ENCODE measurements at regions not wholly inside any gene's neighbourhood (a gene's known extent, or its start where the extent isn't known, plus 50 kb on each side); places are given as distances from the start of the nearest gene placed in this dataset.
A peak's percentile ranks its signal among the peaks of the same experiment; 100 is the strongest.
"Not testable (repeated sequence)": the region's sequence is repeated elsewhere in the genome, so short reads cannot be mapped to it uniquely, and the experiment has no call there.

DNA sequence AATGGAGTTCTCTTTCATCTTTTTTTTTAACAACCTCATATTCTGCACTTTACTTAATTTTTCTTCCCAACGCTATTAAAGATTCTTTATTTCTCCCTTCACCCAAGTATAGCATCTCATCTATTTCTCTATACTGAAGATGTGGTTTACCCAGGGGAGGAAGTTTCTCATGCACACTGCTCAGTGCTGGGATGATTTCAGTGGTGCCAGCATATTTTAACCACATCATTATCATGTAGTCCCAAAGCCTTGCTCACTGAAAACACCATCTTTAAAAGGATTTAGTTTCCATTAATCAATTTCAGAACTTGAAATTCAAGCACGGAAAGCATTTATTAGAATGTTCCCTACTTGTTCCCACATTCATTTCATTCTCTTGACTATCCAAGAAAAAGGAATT, 725.7 kb downstream of the USP25 start:
- DNase-seq (ENCODE audit: low read depth) = no peak
- TF ChIP-seq, protein P1, sequence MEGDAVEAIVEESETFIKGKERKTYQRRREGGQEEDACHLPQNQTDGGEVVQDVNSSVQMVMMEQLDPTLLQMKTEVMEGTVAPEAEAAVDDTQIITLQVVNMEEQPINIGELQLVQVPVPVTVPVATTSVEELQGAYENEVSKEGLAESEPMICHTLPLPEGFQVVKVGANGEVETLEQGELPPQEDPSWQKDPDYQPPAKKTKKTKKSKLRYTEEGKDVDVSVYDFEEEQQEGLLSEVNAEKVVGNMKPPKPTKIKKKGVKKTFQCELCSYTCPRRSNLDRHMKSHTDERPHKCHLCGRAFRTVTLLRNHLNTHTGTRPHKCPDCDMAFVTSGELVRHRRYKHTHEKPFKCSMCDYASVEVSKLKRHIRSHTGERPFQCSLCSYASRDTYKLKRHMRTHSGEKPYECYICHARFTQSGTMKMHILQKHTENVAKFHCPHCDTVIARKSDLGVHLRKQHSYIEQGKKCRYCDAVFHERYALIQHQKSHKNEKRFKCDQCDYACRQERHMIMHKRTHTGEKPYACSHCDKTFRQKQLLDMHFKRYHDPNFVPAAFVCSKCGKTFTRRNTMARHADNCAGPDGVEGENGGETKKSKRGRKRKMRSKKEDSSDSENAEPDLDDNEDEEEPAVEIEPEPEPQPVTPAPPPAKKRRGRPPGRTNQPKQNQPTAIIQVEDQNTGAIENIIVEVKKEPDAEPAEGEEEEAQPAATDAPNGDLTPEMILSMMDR (IDR thresholded peaks at IDR 0.05; ENCODE audit: low read length, missing control alignments) = no peak
- H3K4me3 ChIP-seq (replicated peaks; ENCODE audit: low read depth, low read length) = no peak overlapping the region

GRCh38 chr21:16455978-16456377, 726.2 kb downstream of the USP25 start:
- TF ChIP-seq, protein P1 (IDR thresholded peaks at IDR 0.05; ENCODE audit: low read length, missing control alignments) = no peak
- H3K4me3 ChIP-seq (replicated peaks; ENCODE audit: low read depth, low read length) = no peak overlapping the region
- no peak for DNase-seq (ENCODE audit: low read depth)

- TF ChIP-seq, protein P1 (IDR thresholded peaks at IDR 0.05; ENCODE audit: low read length, missing control alignments) = no peak
- no peak overlapping the region for H3K4me3 ChIP-seq (replicated peaks; ENCODE audit: low read depth, low read length)
- no peak for DNase-seq (ENCODE audit: low read depth)
Observed at GRCh38 chr21:16457498-16457897, 727.7 kb downstream of the USP25 start.

DNA sequence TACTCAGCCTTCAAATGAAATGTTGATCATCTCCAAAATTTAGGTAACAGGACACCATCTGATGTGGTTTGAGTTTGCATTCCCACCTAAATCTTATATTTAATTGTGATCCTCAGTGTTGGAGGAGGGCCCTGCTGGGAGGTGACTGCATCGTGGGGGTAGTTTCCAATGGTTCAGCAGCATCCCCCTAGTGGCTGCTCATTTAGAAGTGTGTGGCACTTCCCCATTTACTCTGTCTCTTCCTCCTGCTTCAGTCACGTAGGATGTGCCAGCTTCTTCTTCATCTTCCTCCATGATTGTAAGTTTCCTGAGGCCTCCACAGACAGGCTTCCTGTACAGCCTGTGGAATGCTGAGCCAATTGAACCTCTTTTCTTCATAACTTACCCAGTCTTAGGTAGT, 731.2 kb downstream of the USP25 start:
- no peak overlapping the region for H3K4me3 ChIP-seq (replicated peaks; ENCODE audit: low read depth, low read length)
- no peak for DNase-seq (ENCODE audit: low read depth)
- TF ChIP-seq, protein P1 (IDR thresholded peaks at IDR 0.05; ENCODE audit: low read length, missing control alignments) = no peak

- not testable (repeated sequence) for H3K4me3 ChIP-seq (replicated peaks; ENCODE audit: low read depth, low read length)
- peak; percentile 32 for DNase-seq (ENCODE audit: low read depth)
Observed at GRCh38 chr21:16464211-16464889, 734.6 kb downstream of the USP25 start.

DNA sequence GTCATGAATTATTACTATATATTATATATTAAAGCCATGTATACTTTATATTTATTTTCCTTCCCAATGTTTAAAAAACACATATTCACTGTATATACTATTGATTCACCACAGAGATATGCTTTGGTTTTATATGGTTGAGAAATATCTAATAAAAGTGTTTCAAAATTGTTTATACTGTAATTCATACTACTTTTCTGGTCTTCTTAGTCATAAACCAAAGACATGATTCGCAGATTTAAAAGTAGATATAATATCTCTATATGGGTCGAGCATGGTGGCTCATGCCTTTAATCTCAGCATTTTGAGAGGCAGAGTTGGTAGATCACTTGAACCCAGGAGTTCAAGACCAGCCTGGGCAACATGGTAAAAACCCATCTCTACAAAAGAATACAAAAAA, 738.4 kb downstream of the USP25 start:
- no peak overlapping the region for H3K4me3 ChIP-seq (replicated peaks; ENCODE audit: low read depth, low read length)
- TF ChIP-seq, protein P1 (IDR thresholded peaks at IDR 0.05; ENCODE audit: low read length, missing control alignments) = no peak
- DNase-seq (ENCODE audit: low read depth) = no peak

DNA sequence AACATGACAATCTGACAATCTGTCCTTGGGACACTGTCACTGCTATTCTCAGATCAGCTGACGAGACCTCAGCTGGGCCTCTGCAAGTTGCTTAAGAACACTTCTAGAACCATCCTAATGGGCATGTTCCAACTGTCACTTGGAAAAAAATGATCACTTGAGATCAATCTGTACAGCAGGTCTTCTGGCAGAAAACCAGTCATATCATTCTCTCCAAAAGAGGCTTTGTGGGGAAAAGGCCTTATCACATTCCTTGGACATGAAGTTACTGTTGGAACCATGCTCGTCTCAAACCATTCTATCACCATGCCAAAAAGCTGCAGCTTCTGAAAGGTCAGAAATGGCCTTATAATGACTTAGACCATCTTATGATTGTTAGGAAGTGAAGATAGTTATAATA, 744.2 kb downstream of the USP25 start:
- H3K4me3 ChIP-seq (replicated peaks; ENCODE audit: low read depth, low read length) = no peak overlapping the region
- DNase-seq (ENCODE audit: low read depth) = peak; percentile 39

More for the DNA sequence above, 744.2 kb downstream of the USP25 start:
- TF ChIP-seq, protein P1 (IDR thresholded peaks at IDR 0.05; ENCODE audit: low read length, missing control alignments) = no peak

Measured in fibroblast of pulmonary artery (primary cell).